Neural progenitor cell (in vitro differentiated cells): ENCODE measurements at regions not wholly inside any gene's neighbourhood (a gene's known extent, or its start where the extent isn't known, plus 50 kb on each side); places are given as distances from the start of the nearest gene placed in this dataset.

ENCODE experiments used
- DNase-seq: peaks from one replicate; pipeline ENCODE4 v3.0.0-alpha.2; 2016; ENCODE audit warnings: low spot score
- H2AFZ ChIP-seq: fragments of 200-600 bp; sonication (generic); replicated peaks from 2 replicates; pipeline ENCODE4 v1.6.1; 2016; ENCODE audit warnings: antibody characterized with exemption
- H3F3A ChIP-seq: fragments of 200-600 bp; sonication (generic); 2 replicates; pipeline ENCODE4 v1.6.1; 2016; ENCODE audit warnings: antibody characterized with exemption, low read depth
- H3K27ac ChIP-seq: fragments of 200-600 bp; sonication (generic); 2 replicates; pipeline ENCODE4 v1.5.1; 2016; ENCODE audit warnings: mild to moderate bottlenecking
- H3K27me3 ChIP-seq: fragments of 200-600 bp; sonication (generic); 2 replicates; pipeline ENCODE4 v1.6.1; 2016; ENCODE audit warnings: mild to moderate bottlenecking, moderate library complexity
- H3K36me3 ChIP-seq: fragments of 200-600 bp; sonication (generic); 2 replicates; pipeline ENCODE4 v1.5.1; 2016
- H3K4me1 ChIP-seq: fragments of 200-600 bp; sonication (generic); 2 replicates; pipeline ENCODE4 v1.6.1; 2016; ENCODE audit warnings: mixed run types
- H3K4me2 ChIP-seq: fragments of 200-600 bp; sonication (generic); 2 replicates; pipeline ENCODE4 v1.6.1; 2016
- H3K4me3 ChIP-seq: fragments of 200-600 bp; sonication (generic); 2 replicates; pipeline ENCODE4 v1.5.1; 2016
- H3K79me2 ChIP-seq: fragments of 200-600 bp; sonication (generic); 2 replicates; pipeline ENCODE4 v1.6.1; 2016; ENCODE audit warnings: low read depth
- H3K9ac ChIP-seq: fragments of 200-600 bp; sonication (generic); 2 replicates; pipeline ENCODE4 v1.6.1; 2016
- H3K9me3 ChIP-seq: fragments of 200-600 bp; sonication (generic); 2 replicates; pipeline ENCODE4 v1.5.1; 2016; ENCODE audit warnings: low read depth
- H4K20me1 ChIP-seq: fragments of 200-600 bp; sonication (generic); 2 replicates; pipeline ENCODE4 v1.6.1; 2016; ENCODE audit warnings: low read depth
- H3K27ac Mint-ChIP-seq: 3 replicates; pipeline ENCODE4 v1.8.0; 2021; ENCODE audit warnings: mixed read lengths
- H3K27me3 Mint-ChIP-seq: 2 replicates; pipeline ENCODE4 v1.8.0; 2022; ENCODE audit warnings: low read depth, mild to moderate bottlenecking, inconsistent platforms, moderate library complexity, mixed read lengths; ENCODE audit not compliant: insufficient read depth
- H3K36me3 Mint-ChIP-seq: 3 replicates; pipeline ENCODE4 v1.8.0; 2021; ENCODE audit warnings: mixed read lengths
- H3K4me1 Mint-ChIP-seq: 3 replicates; pipeline ENCODE4 v1.8.0; 2021; ENCODE audit warnings: mixed read lengths
- H3K4me3 Mint-ChIP-seq: 3 replicates; pipeline ENCODE4 v1.8.0; 2021; ENCODE audit warnings: mild to moderate bottlenecking, moderate library complexity, mixed read lengths
- H3K9me3 Mint-ChIP-seq: 3 replicates; pipeline ENCODE4 v1.8.0; 2020; ENCODE audit warnings: mixed read lengths
- CTCF ChIP-seq: fragments of 200-600 bp; sonication (generic); IDR thresholded peaks from 2 replicates; pipeline ENCODE4 v1.5.1; 2017; ENCODE audit warnings: antibody characterized with exemption, mild to moderate bottlenecking
- EZH2 ChIP-seq: fragments of 200-600 bp; sonication (generic); IDR thresholded peaks from 2 replicates; pipeline ENCODE4 v1.6.1; 2017; ENCODE audit warnings: antibody characterized with exemption, mild to moderate bottlenecking, moderate library complexity
- EZH2phosphoT487 ChIP-seq: fragments of 200-600 bp; sonication (generic); IDR thresholded peaks from 2 replicates; pipeline ENCODE4 v1.6.1; 2017; ENCODE audit warnings: antibody characterized with exemption

GRCh38 chr3:190790185-190790584, 72.3 kb downstream of the GMNC start:
- H3K27ac Mint-ChIP-seq: no peak overlapping the region
- no peak for DNase-seq
- Histone ChIP-seq H3K4me3 (no peak overlapping the region), H3K27ac (no peak overlapping the region), H3K9me3 (no peaks in the 10 kb centered on the region), H3K79me2 (no peaks in the 10 kb centered on the region), H2AFZ (no peak overlapping the region), H3F3A (no peaks in the 10 kb centered on the region), H3K36me3 (no peaks in the 10 kb centered on the region), H3K9ac (no peak overlapping the region), H3K4me1 (no peaks in the 10 kb centered on the region), H3K4me2 (no peak overlapping the region), H3K27me3 (no peaks in the 10 kb centered on the region), H4K20me1 (no peaks in the 10 kb centered on the region)
- H3K27me3 Mint-ChIP-seq: no peaks in the 10 kb centered on the region
- TF ChIP-seq EZH2phosphoT487 (no peak), EZH2 (no peak), CTCF (no peak)
- H3K9me3 Mint-ChIP-seq: no peaks in the 10 kb centered on the region
- no peaks in the 10 kb centered on the region for H3K36me3 Mint-ChIP-seq
- H3K4me1 Mint-ChIP-seq: no peaks in the 10 kb centered on the region
- no peak overlapping the region for H3K4me3 Mint-ChIP-seq

DNA sequence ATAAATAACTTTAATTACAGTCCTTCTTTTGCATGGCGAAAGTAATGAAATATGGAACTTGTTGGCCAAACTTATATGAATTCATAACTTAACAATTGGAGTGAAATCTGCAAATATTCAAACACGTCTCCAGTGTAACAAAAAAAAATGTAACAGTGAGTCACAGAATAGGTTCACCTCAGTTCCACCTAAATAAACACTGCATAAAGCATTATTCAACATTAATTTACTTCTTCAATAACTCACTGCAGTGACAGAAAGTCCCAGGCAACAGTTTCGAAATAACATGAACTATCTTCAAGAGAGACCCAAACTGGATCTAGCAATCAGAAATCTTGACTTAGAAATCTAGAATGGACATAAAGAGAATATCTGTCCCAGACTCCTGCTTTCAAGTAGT, 75.6 kb downstream of the GMNC start:
- Histone ChIP-seq H3K9me3 (no peaks in the 10 kb centered on the region), H2AFZ (no peak overlapping the region), H3K4me3 (no peak overlapping the region), H3K9ac (no peak overlapping the region), H3K4me2 (no peak overlapping the region), H4K20me1 (no peaks in the 10 kb centered on the region), H3K79me2 (no peaks in the 10 kb centered on the region), H3K27me3 (no peaks in the 10 kb centered on the region), H3K4me1 (no peaks in the 10 kb centered on the region), H3F3A (no peaks in the 10 kb centered on the region), H3K27ac (no peak overlapping the region), H3K36me3 (no peaks in the 10 kb centered on the region)
- Mint-ChIP-seq H3K4me3 (no peak overlapping the region), H3K4me1 (no peaks in the 10 kb centered on the region), H3K36me3 (no peaks in the 10 kb centered on the region), H3K27me3 (no peaks in the 10 kb centered on the region), H3K9me3 (no peaks in the 10 kb centered on the region), H3K27ac (no peak overlapping the region)
- no peak for TF ChIP-seq CTCF
- TF ChIP-seq EZH2phosphoT487: no peak
- TF ChIP-seq EZH2: no peak
- no peak for DNase-seq

- H3K36me3 Mint-ChIP-seq: no peaks in the 10 kb centered on the region
- H3K4me3 Mint-ChIP-seq: no peak overlapping the region
- Histone ChIP-seq H3K4me3 (no peak overlapping the region), H3K4me1 (no peaks in the 10 kb centered on the region), H3K36me3 (no peaks in the 10 kb centered on the region), H3K27me3 (no peaks in the 10 kb centered on the region), H2AFZ (no peak overlapping the region), H3K27ac (no peak overlapping the region), H3K4me2 (no peak overlapping the region), H3K9me3 (no peaks in the 10 kb centered on the region), H3F3A (no peaks in the 10 kb centered on the region), H3K79me2 (no peaks in the 10 kb centered on the region), H3K9ac (no peak overlapping the region), H4K20me1 (no peaks in the 10 kb centered on the region)
- TF ChIP-seq EZH2phosphoT487 (no peak), EZH2 (no peak), CTCF (no peak)
- DNase-seq: no peak
- H3K4me1 Mint-ChIP-seq: no peaks in the 10 kb centered on the region
- H3K27me3 Mint-ChIP-seq: no peaks in the 10 kb centered on the region
- no peaks in the 10 kb centered on the region for H3K9me3 Mint-ChIP-seq
- no peak overlapping the region for H3K27ac Mint-ChIP-seq
Measured at GRCh38 chr3:190785047-190785446, 77.4 kb downstream of the GMNC start.

GRCh38 chr3:190780524-190780923, 82.0 kb downstream of the GMNC start:
- Histone ChIP-seq H3K4me2 (no peak overlapping the region), H3K27ac (no peak overlapping the region), H3K27me3 (no peaks in the 10 kb centered on the region), H4K20me1 (no peaks in the 10 kb centered on the region), H3K4me3 (no peak overlapping the region), H3K9ac (no peak overlapping the region), H3K4me1 (no peaks in the 10 kb centered on the region), H3K79me2 (no peaks in the 10 kb centered on the region), H3K36me3 (no peaks in the 10 kb centered on the region), H2AFZ (no peak overlapping the region), H3F3A (no peaks in the 10 kb centered on the region), H3K9me3 (no peaks in the 10 kb centered on the region)
- Mint-ChIP-seq H3K9me3 (no peaks in the 10 kb centered on the region), H3K4me1 (no peaks in the 10 kb centered on the region), H3K36me3 (no peaks in the 10 kb centered on the region), H3K4me3 (no peak overlapping the region), H3K27me3 (no peaks in the 10 kb centered on the region), H3K27ac (no peak overlapping the region)
- no peak for TF ChIP-seq EZH2
- TF ChIP-seq CTCF: no peak
- no peak for TF ChIP-seq EZH2phosphoT487
- DNase-seq: no peak
